NCI-H2107 (cell line): ENCODE measurements at regions not wholly inside any gene's neighbourhood (a gene's known extent, or its start where the extent isn't known, plus 50 kb on each side); places are given as distances from the start of the nearest gene placed in this dataset.

ENCODE experiments used
- DNase-seq: peaks from one replicate; lab custom pipeline; 2025; lab: John Stamatoyannopoulos, UW

GRCh38 chr16:79713609-79714309, 113.2 kb upstream of the MAF start:
- no peak for DNase-seq

GRCh38 chr16:79712276-79712675, 111.7 kb upstream of the MAF start:
- no peak for DNase-seq

- no peak for DNase-seq
Observed at GRCh38 chr16:79707876-79708275, 107.3 kb upstream of the MAF start.

- DNase-seq, result no peak
Observed at GRCh38 chr16:79703066-79703465, 102.5 kb upstream of the MAF start.

GRCh38 chr16:79698341-79698753, 97.8 kb upstream of the MAF start:
- DNase-seq, result no peak

- DNase-seq, result no peak
Observed at GRCh38 chr16:79697562-79698112, 97.1 kb upstream of the MAF start.

GRCh38 chr16:79691007-79691406, 90.5 kb upstream of the MAF start:
- DNase-seq, result no peak

GRCh38 chr16:79690159-79690558, 89.6 kb upstream of the MAF start:
- no peak for DNase-seq

- no peak for DNase-seq
Observed at GRCh38 chr16:79687249-79688130, 87.0 kb upstream of the MAF start.

GRCh38 chr16:79685871-79686270, 85.3 kb upstream of the MAF start:
- DNase-seq, result no peak

GRCh38 chr16:79679334-79679733, 78.8 kb upstream of the MAF start:
- DNase-seq, result no peak

GRCh38 chr16:79677799-79678530, 77.4 kb upstream of the MAF start:
- no peak for DNase-seq

GRCh38 chr16:79673635-79674034, 73.1 kb upstream of the MAF start:
- no peak for DNase-seq

- no peak for DNase-seq
Observed at GRCh38 chr16:79672524-79672923, 72.0 kb upstream of the MAF start.

- DNase-seq, result no peak
Observed at GRCh38 chr16:79668502-79668901, 68.0 kb upstream of the MAF start.

- no peak for DNase-seq
Observed at GRCh38 chr16:79665970-79666369, 65.4 kb upstream of the MAF start.

- no peak for DNase-seq
Observed at GRCh38 chr16:79664407-79664806, 63.9 kb upstream of the MAF start.

GRCh38 chr16:79662669-79663313, 62.3 kb upstream of the MAF start:
- no peak for DNase-seq

- no peak for DNase-seq
Observed at GRCh38 chr16:79662122-79662521, 61.6 kb upstream of the MAF start.

GRCh38 chr16:79661578-79661977, 61.0 kb upstream of the MAF start:
- DNase-seq, result no peak

- DNase-seq, result no peak
Observed at GRCh38 chr16:79659344-79659743, 58.8 kb upstream of the MAF start.
